Body of pancreas (tissue), 4 donors: ENCODE measurements at regions not wholly inside any gene's neighbourhood (a gene's known extent, or its start where the extent isn't known, plus 50 kb on each side); places are given as distances from the start of the nearest gene placed in this dataset.

Experiments
- ATAC-seq: fragments of 150-250 bp; one replicate; pipeline ENCODE4 v1.9.1; 2016
- DNase-seq, 4 donors: peaks; one replicate each; pipeline ENCODE4 v3.0.0-alpha.2; 2019
- H3K27ac ChIP-seq, 4 donors: fragments of 200-600 bp; sonication (generic); 1 replicate in 3 of 4; 2 replicates in 1 of 4; pipeline versions ENCODE4 v1.5.1 to v1.6.1; 2016 to 2019; ENCODE audit warnings: mild to moderate bottlenecking in 1 of 4, mixed read lengths in 1 of 4, moderate library complexity in 1 of 4
- H3K27me3 ChIP-seq, 2 donors: fragments of 200-600 bp; sonication (generic); one replicate each; pipeline ENCODE4 v1.6.0; 2016; ENCODE audit warnings: mild to moderate bottlenecking in 1 of 2
- H3K36me3 ChIP-seq, 2 donors: fragments of 200-600 bp; sonication (generic); replicated peaks in 1 of 2; 2 replicates each; pipeline ENCODE4 v1.5.1; 2016; ENCODE audit warnings: low read depth in 2 of 2; ENCODE audit not compliant: insufficient read depth in 1 of 2
- H3K4me1 ChIP-seq: fragments of 200-600 bp; sonication (generic); one replicate; pipeline ENCODE4 v1.6.0; 2016
- H3K4me3 ChIP-seq, 2 donors: fragments of 200-600 bp; sonication (generic); 1 replicate in 1 of 2; 2 replicates in 1 of 2; pipeline ENCODE4 v1.5.1; 2016 to 2019
- H3K9me3 ChIP-seq, 3 donors: fragments of 200-600 bp; sonication (generic); 1 replicate in 2 of 3; 2 replicates in 1 of 3; pipeline ENCODE4 v1.5.1; 2016
- CTCF ChIP-seq, 7 experiments: fragments of 450-650 bp in 4 of 7; fragments of 200-600 bp in 3 of 7; sonication (generic) in 3 of 7; IDR thresholded peaks; one replicate each; pipeline ENCODE4 v1.5.1; 2016 to 2019; ENCODE audit warnings: antibody characterized with exemption in 7 of 7
- POLR2A ChIP-seq, 3 donors: fragments of 450-650 bp; IDR thresholded peaks; one replicate each; pipeline ENCODE4 v1.6.1; 2016; ENCODE audit warnings: antibody characterized with exemption in 3 of 3, mild to moderate bottlenecking in 2 of 3
- WGBS, 2 donors: methylation state at CpG; one replicate each; pipeline ENCODE4 v1.1.5; 2017; 5-methylcytosine and 5-hydroxymethylcytosine counted together
- intact Hi-C: fragments of 100-400 bp; cut with DNase I; formaldehyde crosslinking; loops from one replicate; pipeline ENCODE4 v1.15.1; 2023

DNA sequence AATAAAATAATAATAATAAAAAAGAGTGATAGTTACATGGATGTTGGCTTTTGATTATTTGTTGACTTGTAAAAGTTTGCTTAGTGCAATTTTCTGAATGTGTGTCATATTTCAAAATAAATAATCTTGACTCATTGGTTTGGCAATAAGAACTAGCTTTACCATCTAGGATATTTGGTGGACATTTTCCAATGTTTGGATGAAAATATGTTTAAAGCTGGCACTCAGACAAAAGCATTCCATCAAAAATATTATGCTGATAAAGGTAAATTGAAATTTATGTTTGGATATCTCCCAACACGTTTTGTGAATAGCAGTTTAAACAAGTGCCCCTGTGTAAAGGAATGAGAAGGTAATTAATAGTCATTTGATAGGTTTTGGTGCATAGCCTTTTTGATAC, 62.5 kb upstream of the KCNMA1 start:
- Histone ChIP-seq H3K27ac (no peak overlapping the region), H3K4me3 (no peak overlapping the region), H3K36me3 (no peaks in the 10 kb centered on the region), H3K4me1 (no peaks in the 10 kb centered on the region), H3K9me3 (no peaks in the 10 kb centered on the region), H3K27me3 (no peaks in the 10 kb centered on the region)
- ATAC-seq: no peak
- 19 to 36% methylated on average over 1 of the region's 1 CpG for WGBS, 2 donors
- TF ChIP-seq POLR2A (IDR thresholded peaks at IDR 0.05): no peak
- no peak for TF ChIP-seq CTCF (IDR thresholded peaks at IDR 0.05)
- DNase-seq: no peak
- intact Hi-C loops: no loop called here

DNA sequence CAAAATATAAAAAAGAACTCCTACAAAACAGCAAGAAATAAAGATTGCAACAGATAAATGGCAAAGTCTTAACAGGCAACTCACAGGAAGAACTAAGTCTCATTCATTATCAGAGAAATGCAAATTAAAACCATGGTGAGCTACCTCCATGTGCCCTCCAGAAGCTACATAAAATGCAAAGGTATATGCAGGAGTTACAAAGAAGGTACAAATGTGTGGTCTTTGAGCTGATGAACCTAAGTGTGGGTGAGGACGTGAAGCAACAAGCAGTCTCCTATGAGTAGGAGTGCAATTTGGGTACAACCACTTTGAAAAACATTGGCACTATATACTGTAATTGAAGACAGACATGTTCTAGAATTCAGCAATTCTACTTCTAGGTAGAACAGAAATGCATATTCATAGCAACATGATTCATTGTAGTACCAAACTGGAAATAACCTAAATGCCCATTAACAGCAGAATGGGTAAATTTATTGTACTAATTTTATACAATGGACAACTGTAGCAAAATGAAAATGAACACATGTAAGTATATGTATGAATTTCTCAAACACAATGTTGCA, 61.6 kb upstream of the KCNMA1 start:
- intact Hi-C loops: no loop called here
- H3K36me3 ChIP-seq: no peaks in the 10 kb centered on the region
- no peak overlapping the region for H3K27ac ChIP-seq
- DNase-seq: no peak
- ATAC-seq: no peak
- WGBS, 2 donors: 33 to 64% methylated on average over 1 of the region's 1 CpG
- H3K9me3 ChIP-seq: no peaks in the 10 kb centered on the region
- TF ChIP-seq POLR2A (IDR thresholded peaks at IDR 0.05) (no peak), CTCF (IDR thresholded peaks at IDR 0.05) (no peak)
- H3K4me1 ChIP-seq: no peaks in the 10 kb centered on the region
- no peaks in the 10 kb centered on the region for H3K27me3 ChIP-seq
- no peak overlapping the region for H3K4me3 ChIP-seq

DNA sequence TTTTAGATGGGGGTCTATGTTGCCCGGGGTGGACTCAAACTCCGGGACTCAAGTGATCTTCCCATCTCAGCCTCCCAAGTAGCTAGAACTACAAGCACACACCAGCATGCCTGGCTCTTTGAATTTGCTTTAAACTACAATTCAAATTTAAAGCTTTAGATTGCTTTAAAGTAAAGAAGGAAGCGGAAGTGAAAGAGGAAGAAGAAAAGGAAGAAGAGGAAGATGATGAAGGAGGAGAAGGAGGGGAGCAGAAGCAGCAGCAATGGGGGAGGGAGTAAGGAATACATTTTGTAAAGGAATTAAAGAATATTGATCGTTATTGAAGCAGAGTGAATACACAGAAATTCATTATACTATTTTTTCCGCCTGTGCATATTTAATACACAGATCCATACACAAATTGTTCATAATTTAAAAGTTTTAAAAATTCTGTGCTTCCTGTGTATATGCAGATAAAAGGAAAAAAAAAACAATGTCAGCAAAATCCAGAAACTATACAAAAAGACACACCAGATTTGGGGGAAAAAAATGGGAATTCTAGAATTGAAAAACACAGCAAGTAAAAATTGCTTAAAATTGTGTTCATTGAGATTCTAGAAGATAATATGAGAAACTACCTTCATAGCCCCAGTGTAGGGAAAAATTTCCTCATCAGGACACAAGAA, 60.8 kb upstream of the KCNMA1 start:
- DNase-seq: no peak
- 72 to 75% methylated on average over 5 of the region's 5 CpGs for WGBS, 2 donors
- H3K4me3 ChIP-seq: no peak overlapping the region
- intact Hi-C loops: no loop called here
- H3K9me3 ChIP-seq: no peaks in the 10 kb centered on the region
- TF ChIP-seq POLR2A (IDR thresholded peaks at IDR 0.05): no peak
- TF ChIP-seq CTCF (IDR thresholded peaks at IDR 0.05): no peak
- ATAC-seq: no peak
- no peaks in the 10 kb centered on the region for H3K4me1 ChIP-seq
- no peaks in the 10 kb centered on the region for H3K27me3 ChIP-seq
- H3K36me3 ChIP-seq: no peaks in the 10 kb centered on the region
- H3K27ac ChIP-seq: no peak overlapping the region

DNA sequence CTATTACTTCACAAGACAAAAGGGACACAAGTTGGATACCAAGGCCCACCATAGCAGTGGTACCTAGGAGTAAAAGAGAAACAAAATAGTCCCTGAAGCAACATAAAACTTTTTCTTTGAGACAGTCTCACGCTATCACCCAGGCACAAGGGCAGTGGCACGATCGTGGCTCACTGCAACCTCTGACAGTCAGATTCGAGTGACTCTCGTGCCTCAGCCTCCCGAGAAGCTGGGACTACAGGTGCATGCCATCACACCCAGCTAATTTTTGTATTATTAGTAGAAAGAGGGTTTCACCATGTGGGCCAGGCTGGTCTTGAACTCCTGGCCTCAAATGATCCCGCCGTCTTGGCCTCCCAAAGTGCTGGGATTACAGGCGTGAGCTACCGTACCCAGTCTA, 59.0 kb upstream of the KCNMA1 start:
- 90 to 96% methylated on average over 10 of the region's 10 CpGs for WGBS, 2 donors
- Histone ChIP-seq H3K9me3 (no peaks in the 10 kb centered on the region), H3K27me3 (no peaks in the 10 kb centered on the region), H3K4me1 (no peaks in the 10 kb centered on the region), H3K27ac (no peak overlapping the region), H3K36me3 (no peaks in the 10 kb centered on the region), H3K4me3 (no peak overlapping the region)
- intact Hi-C loops: no loop called here
- DNase-seq (no peak), ATAC-seq (no peak)
- TF ChIP-seq POLR2A (IDR thresholded peaks at IDR 0.05): no peak
- TF ChIP-seq CTCF (IDR thresholded peaks at IDR 0.05): no peak

- H3K4me1 ChIP-seq: no peaks in the 10 kb centered on the region
- intact Hi-C loops: no loop called here
- H3K27ac ChIP-seq: no peak overlapping the region
- no peaks in the 10 kb centered on the region for H3K9me3 ChIP-seq
- H3K4me3 ChIP-seq: no peak overlapping the region
- no peak for TF ChIP-seq POLR2A (IDR thresholded peaks at IDR 0.05)
- no peak for TF ChIP-seq CTCF (IDR thresholded peaks at IDR 0.05)
- WGBS, 2 donors: 47 to 59% methylated on average over 1 of the region's 1 CpG
- DNase-seq (no peak), ATAC-seq (no peak)
- H3K27me3 ChIP-seq: no peaks in the 10 kb centered on the region
- no peaks in the 10 kb centered on the region for H3K36me3 ChIP-seq
Measured at GRCh38 chr10:77695186-77695585, 57.6 kb upstream of the KCNMA1 start.
